NT2/D1 (cell line): ENCODE measurements at regions not wholly inside any gene's neighbourhood (a gene's known extent, or its start where the extent isn't known, plus 50 kb on each side); places are given as distances from the start of the nearest gene placed in this dataset.

Experiments used
- DNase-seq: peaks from one replicate; pipeline ENCODE4 v3.0.0-alpha.2; 2011; ENCODE audit warnings: low read depth, low spot score
- H3K27me3 ChIP-seq: 2 replicates; pipeline ENCODE4 v1.6.0; 2011; ENCODE audit warnings: mild to moderate bottlenecking; ENCODE audit not compliant: insufficient read length, insufficient read depth
- H3K36me3 ChIP-seq: 2 replicates; pipeline ENCODE4 v1.6.1; 2011; ENCODE audit warnings: mild to moderate bottlenecking, low read length, mixed read lengths; ENCODE audit not compliant: insufficient read depth, insufficient read length
- H3K4me1 ChIP-seq: 2 replicates; pipeline ENCODE4 v1.5.1; 2011; ENCODE audit not compliant: insufficient read depth, insufficient read length
- H3K4me3 ChIP-seq: 2 replicates; pipeline ENCODE4 v1.5.1; 2011; ENCODE audit warnings: low read depth; ENCODE audit not compliant: insufficient read length
- H3K9ac ChIP-seq: 2 replicates; pipeline ENCODE4 v1.6.0; 2011; ENCODE audit warnings: low read depth; ENCODE audit not compliant: insufficient read length
- H3K9me3 ChIP-seq: 2 replicates; pipeline ENCODE4 v1.5.1; 2011; ENCODE audit warnings: mild to moderate bottlenecking, low read length; ENCODE audit not compliant: insufficient read depth
- SUZ12 ChIP-seq: IDR thresholded peaks from 2 replicates; pipeline ENCODE4 v1.6.1; 2011; ENCODE audit not compliant: insufficient read length, insufficient read depth; ENCODE audit errors: extremely low read depth
- YY1 ChIP-seq: IDR thresholded peaks from 2 replicates; pipeline ENCODE4 v1.6.1; 2011; ENCODE audit not compliant: insufficient read length, insufficient read depth
- ZNF274 ChIP-seq: IDR thresholded peaks from 2 replicates; pipeline ENCODE4 v1.6.1; 2011; ENCODE audit warnings: mild to moderate bottlenecking, low read depth, low read length

GRCh38 chr20:40808936-40809335 is 119.9 kb upstream of the MAFB start:
- Histone ChIP-seq H3K9me3 (no peaks in the 10 kb centered on the region), H3K27me3 (no peaks in the 10 kb centered on the region), H3K36me3 (no peaks in the 10 kb centered on the region), H3K4me1 (peaks cover 7% of the 10 kb centered on the region), H3K9ac (no peak overlapping the region), H3K4me3 (no peak overlapping the region)
- DNase-seq: no peak
- TF ChIP-seq YY1 (no peak), ZNF274 (no peak), SUZ12 (no peak)

- DNase-seq: no peak
- H3K36me3 ChIP-seq: no peaks in the 10 kb centered on the region
- H3K9me3 ChIP-seq: no peaks in the 10 kb centered on the region
- no peak overlapping the region for H3K9ac ChIP-seq
- no peak for TF ChIP-seq SUZ12
- no peak for TF ChIP-seq ZNF274
- no peak for TF ChIP-seq YY1
- H3K4me3 ChIP-seq: no peak overlapping the region
- peaks cover 7% of the 10 kb centered on the region for H3K4me1 ChIP-seq
- H3K27me3 ChIP-seq: no peaks in the 10 kb centered on the region
These were observed 120.3 kb upstream of the MAFB start for GRCh38 chr20:40809361-40809760.

GRCh38 chr20:40810332-40811000 is 121.4 kb upstream of the MAFB start:
- Histone ChIP-seq H3K27me3 (no peaks in the 10 kb centered on the region), H3K36me3 (no peaks in the 10 kb centered on the region), H3K9me3 (no peaks in the 10 kb centered on the region), H3K4me1 (peaks cover 7% of the 10 kb centered on the region), H3K4me3 (no peak overlapping the region), H3K9ac (no peak overlapping the region)
- TF ChIP-seq ZNF274 (no peak), YY1 (no peak), SUZ12 (no peak)
- no peak for DNase-seq

GRCh38 chr20:40811004-40811403 is 122.0 kb upstream of the MAFB start:
- Histone ChIP-seq H3K36me3 (no peaks in the 10 kb centered on the region), H3K9ac (no peak overlapping the region), H3K27me3 (no peaks in the 10 kb centered on the region), H3K9me3 (no peaks in the 10 kb centered on the region), H3K4me3 (no peak overlapping the region), H3K4me1 (peaks cover 7% of the 10 kb centered on the region)
- no peak for DNase-seq
- TF ChIP-seq SUZ12 (no peak), YY1 (no peak), ZNF274 (no peak)

- no peaks in the 10 kb centered on the region for H3K27me3 ChIP-seq
- TF ChIP-seq ZNF274 (no peak), SUZ12 (no peak), YY1 (no peak)
- DNase-seq: no peak
- H3K36me3 ChIP-seq: no peaks in the 10 kb centered on the region
- no peak overlapping the region for H3K4me3 ChIP-seq
- no peaks in the 10 kb centered on the region for H3K9me3 ChIP-seq
- H3K9ac ChIP-seq: no peak overlapping the region
- peaks cover 7% of the 10 kb centered on the region for H3K4me1 ChIP-seq
These were observed 122.8 kb upstream of the MAFB start for GRCh38 chr20:40811660-40812414.

- DNase-seq: no peak
- no peaks in the 10 kb centered on the region for H3K9me3 ChIP-seq
- no peak overlapping the region for H3K9ac ChIP-seq
- H3K27me3 ChIP-seq: no peaks in the 10 kb centered on the region
- H3K4me3 ChIP-seq: no peak overlapping the region
- no peaks in the 10 kb centered on the region for H3K36me3 ChIP-seq
- peaks cover 7% of the 10 kb centered on the region for H3K4me1 ChIP-seq
- no peak for TF ChIP-seq ZNF274
- no peak for TF ChIP-seq SUZ12
- no peak for TF ChIP-seq YY1
These were observed 123.4 kb upstream of the MAFB start for GRCh38 chr20:40812415-40812925.

- Histone ChIP-seq H3K36me3 (no peaks in the 10 kb centered on the region), H3K27me3 (no peaks in the 10 kb centered on the region), H3K9ac (no peak overlapping the region), H3K4me3 (no peak overlapping the region), H3K9me3 (no peaks in the 10 kb centered on the region), H3K4me1 (peaks cover 7% of the 10 kb centered on the region)
- DNase-seq: no peak
- no peak for TF ChIP-seq SUZ12
- TF ChIP-seq YY1: no peak
- TF ChIP-seq ZNF274: no peak
These were observed 124.0 kb upstream of the MAFB start for GRCh38 chr20:40813029-40813431.
